Effector memory CD4-positive, alpha-beta T cell (primary cell): ENCODE measurements at regions not wholly inside any gene's neighbourhood (a gene's known extent, or its start where the extent isn't known, plus 50 kb on each side); places are given as distances from the start of the nearest gene placed in this dataset.

Source experiments
- DNase-seq, 3 donors: peaks; one replicate each; pipeline ENCODE4 v3.0.0-alpha.2; 2020
- H3K27ac ChIP-seq: 2 replicates; pipeline ENCODE4 v1.7.0; 2013; ENCODE audit warnings: mild to moderate bottlenecking, low read length, moderate library complexity; ENCODE audit not compliant: insufficient read depth, poor library complexity, severe bottlenecking
- H3K27me3 ChIP-seq: replicated peaks from 2 replicates; pipeline ENCODE4 v1.7.0; 2013; ENCODE audit warnings: mild to moderate bottlenecking, low read length; ENCODE audit not compliant: insufficient read depth, control insufficient read depth, poor library complexity, severe bottlenecking
- H3K36me3 ChIP-seq: 2 replicates; pipeline ENCODE4 v1.7.0; 2013; ENCODE audit warnings: mild to moderate bottlenecking, low read length, moderate library complexity; ENCODE audit not compliant: control insufficient read depth, insufficient read depth
- H3K4me1 ChIP-seq: 2 replicates; pipeline ENCODE4 v1.7.0; 2013; ENCODE audit warnings: low read length, mild to moderate bottlenecking; ENCODE audit not compliant: control insufficient read depth, insufficient read depth, poor library complexity, severe bottlenecking
- H3K4me3 ChIP-seq: 2 replicates; pipeline ENCODE4 v1.7.0; 2013; ENCODE audit warnings: low read length, low read depth, mild to moderate bottlenecking; ENCODE audit not compliant: insufficient read depth, poor library complexity, severe bottlenecking
- H3K9me3 ChIP-seq: 2 replicates; pipeline ENCODE4 v1.7.0; 2013; ENCODE audit warnings: mild to moderate bottlenecking, low read length, moderate library complexity; ENCODE audit not compliant: control insufficient read depth

GRCh38 chr2:64196963-64197362 lies 52.7 kb upstream of the PELI1 start:
- no peak for DNase-seq
- H3K36me3 ChIP-seq, result no peaks in the 10 kb centered on the region
- H3K27me3 ChIP-seq, result no peaks in the 10 kb centered on the region
- no peak overlapping the region for H3K27ac ChIP-seq
- H3K9me3 ChIP-seq, result no peaks in the 10 kb centered on the region
- H3K4me3 ChIP-seq, result no peak overlapping the region
- peaks cover 9% of the 10 kb centered on the region for H3K4me1 ChIP-seq

GRCh38 chr2:64201151-64201550 lies 56.9 kb upstream of the PELI1 start:
- no peaks in the 10 kb centered on the region for H3K9me3 ChIP-seq
- no peak for DNase-seq
- H3K36me3 ChIP-seq, result no peaks in the 10 kb centered on the region
- H3K4me3 ChIP-seq, result no peak overlapping the region
- H3K4me1 ChIP-seq, result peaks cover 38% of the 10 kb centered on the region
- H3K27ac ChIP-seq, result peak overlapping the region; percentile 3
- no peaks in the 10 kb centered on the region for H3K27me3 ChIP-seq

GRCh38 chr2:64202206-64202845 lies 58.1 kb upstream of the PELI1 start:
- H3K4me1 ChIP-seq, result peaks cover 41% of the 10 kb centered on the region
- no peak for DNase-seq
- no peaks in the 10 kb centered on the region for H3K36me3 ChIP-seq
- H3K9me3 ChIP-seq, result no peaks in the 10 kb centered on the region
- peak overlapping the region; percentile 83 for H3K27ac ChIP-seq
- H3K4me3 ChIP-seq, result no peak overlapping the region
- no peaks in the 10 kb centered on the region for H3K27me3 ChIP-seq

GRCh38 chr2:64203131-64203857 lies 59.1 kb upstream of the PELI1 start:
- no peak for DNase-seq
- peak overlapping the region; percentile 83 for H3K27ac ChIP-seq
- H3K4me1 ChIP-seq, result peaks cover 41% of the 10 kb centered on the region
- H3K27me3 ChIP-seq, result no peaks in the 10 kb centered on the region
- no peaks in the 10 kb centered on the region for H3K36me3 ChIP-seq
- peak overlapping the region; percentile 44 for H3K4me3 ChIP-seq
- no peaks in the 10 kb centered on the region for H3K9me3 ChIP-seq

GRCh38 chr2:64203858-64204632 lies 59.8 kb upstream of the PELI1 start:
- H3K4me3 ChIP-seq, result peak overlapping the region; percentile 44
- peak overlapping the region; percentile 83 for H3K27ac ChIP-seq
- peaks cover 41% of the 10 kb centered on the region for H3K4me1 ChIP-seq
- H3K27me3 ChIP-seq, result no peaks in the 10 kb centered on the region
- peak; percentile 32 to 59 (median 40) for DNase-seq
- no peaks in the 10 kb centered on the region for H3K36me3 ChIP-seq
- H3K9me3 ChIP-seq, result no peaks in the 10 kb centered on the region

GRCh38 chr2:64204703-64205102 lies 60.5 kb upstream of the PELI1 start:
- peak overlapping the region; percentile 44 for H3K4me3 ChIP-seq
- no peaks in the 10 kb centered on the region for H3K9me3 ChIP-seq
- H3K36me3 ChIP-seq, result no peaks in the 10 kb centered on the region
- H3K27me3 ChIP-seq, result no peaks in the 10 kb centered on the region
- DNase-seq, result no peak
- peaks cover 41% of the 10 kb centered on the region for H3K4me1 ChIP-seq
- peak overlapping the region; percentile 83 for H3K27ac ChIP-seq

- Histone ChIP-seq H3K4me3 (no peak overlapping the region), H3K9me3 (no peaks in the 10 kb centered on the region), H3K4me1 (peaks cover 35% of the 10 kb centered on the region), H3K36me3 (no peaks in the 10 kb centered on the region), H3K27ac (no peak overlapping the region), H3K27me3 (no peaks in the 10 kb centered on the region)
- DNase-seq, result no peak
Measured at GRCh38 chr2:64205415-64205814, 61.2 kb upstream of the PELI1 start.

GRCh38 chr2:64207573-64207972 lies 63.4 kb upstream of the PELI1 start:
- Histone ChIP-seq H3K27me3 (no peaks in the 10 kb centered on the region), H3K4me1 (peaks cover 30% of the 10 kb centered on the region), H3K9me3 (no peaks in the 10 kb centered on the region), H3K4me3 (no peak overlapping the region), H3K27ac (peak overlapping the region; percentile 46), H3K36me3 (no peaks in the 10 kb centered on the region)
- DNase-seq, result no peak

- Histone ChIP-seq H3K36me3 (no peaks in the 10 kb centered on the region), H3K9me3 (no peaks in the 10 kb centered on the region), H3K27ac (no peak overlapping the region), H3K4me1 (peaks cover 21% of the 10 kb centered on the region), H3K27me3 (no peaks in the 10 kb centered on the region), H3K4me3 (no peak overlapping the region)
- DNase-seq, result no peak
Measured at GRCh38 chr2:64210816-64211215, 66.6 kb upstream of the PELI1 start.
